Keratinocyte (primary cell): ENCODE measurements at regions not wholly inside any gene's neighbourhood (a gene's known extent, or its start where the extent isn't known, plus 50 kb on each side); places are given as distances from the start of the nearest gene placed in this dataset.

Source experiments
- DNase-seq: peaks from one replicate; pipeline ENCODE4 v3.0.0-alpha.2; 2011; ENCODE audit warnings: low read depth, missing footprints, low spot score
- FAIRE-seq: peaks from 2 replicates; lab custom pipeline; 2011; peaks lifted over from hg19 to GRCh38; lab: Jason Lieb, UNC
- H2AFZ ChIP-seq: 2 replicates; pipeline ENCODE4 v1.6.0; 2012; ENCODE audit warnings: low read length, control low read depth, inconsistent platforms; ENCODE audit not compliant: control insufficient read depth
- H3K27ac ChIP-seq: 2 replicates; pipeline ENCODE4 v1.5.1; 2011; ENCODE audit warnings: low read length; ENCODE audit not compliant: control insufficient read depth, insufficient read depth
- H3K27me3 ChIP-seq: 3 replicates; pipeline ENCODE4 v1.6.0; 2011; ENCODE audit warnings: low read length; ENCODE audit not compliant: control insufficient read depth, insufficient read depth; ENCODE audit errors: extremely low read depth
- H3K36me3 ChIP-seq, 2 experiments: 2 replicates in 1 of 2; 3 replicates in 1 of 2; pipeline ENCODE4 v1.5.1; 2011; ENCODE audit warnings: low read length in 2 of 2, mild to moderate bottlenecking in 1 of 2; ENCODE audit not compliant: control insufficient read depth in 2 of 2, insufficient read depth in 2 of 2; ENCODE audit errors: extremely low read depth in 1 of 2
- H3K4me1 ChIP-seq: 3 replicates; pipeline ENCODE4 v1.5.1; 2011; ENCODE audit warnings: low read length; ENCODE audit not compliant: control insufficient read depth, insufficient read depth; ENCODE audit errors: extremely low read depth
- H3K4me2 ChIP-seq: 3 replicates; pipeline ENCODE4 v1.6.0; 2011; ENCODE audit warnings: low read depth, low read length; ENCODE audit not compliant: control insufficient read depth, insufficient read depth; ENCODE audit errors: extremely low read depth
- H3K4me3 ChIP-seq, 3 experiments: fragments of 200-600 bp in 1 of 3; sonication (generic) in 1 of 3; 2 replicates in 2 of 3; 3 replicates in 1 of 3; pipeline ENCODE4 v1.5.1; 2011 to 2016; ENCODE audit warnings: low read length in 3 of 3, mild to moderate bottlenecking in 3 of 3, control low read depth in 2 of 3, inconsistent platforms in 1 of 3, low read depth in 1 of 3, mixed read lengths in 1 of 3, mixed run types in 1 of 3, moderate library complexity in 1 of 3; ENCODE audit not compliant: control insufficient read depth in 2 of 3, insufficient read depth in 2 of 3; ENCODE audit errors: extremely low read depth in 1 of 3
- H3K79me2 ChIP-seq: 2 replicates; pipeline ENCODE4 v1.6.0; 2012; ENCODE audit warnings: low read length; ENCODE audit not compliant: control insufficient read depth, insufficient read depth
- H3K9ac ChIP-seq: 3 replicates; pipeline ENCODE4 v1.6.0; 2011; ENCODE audit warnings: low read length; ENCODE audit not compliant: control insufficient read depth, insufficient read depth; ENCODE audit errors: extremely low read depth
- H3K9me1 ChIP-seq: 3 replicates; pipeline ENCODE4 v1.6.0; 2011; ENCODE audit warnings: low read length; ENCODE audit not compliant: control insufficient read depth, insufficient read depth; ENCODE audit errors: extremely low read depth
- H3K9me3 ChIP-seq: 2 replicates; pipeline ENCODE4 v1.5.1; 2012; ENCODE audit warnings: low read depth, low read length; ENCODE audit not compliant: control insufficient read depth
- H4K20me1 ChIP-seq: 3 replicates; pipeline ENCODE4 v1.6.0; 2011; ENCODE audit warnings: low read length; ENCODE audit not compliant: control insufficient read depth, insufficient read depth; ENCODE audit errors: extremely low read depth
- EZH2 ChIP-seq: IDR thresholded peaks from one replicate; pipeline ENCODE4 v1.6.1; 2012; ENCODE audit warnings: inconsistent platforms, mild to moderate bottlenecking, low read length, moderate library complexity
- dilution Hi-C: fragments of 300-500 bp; cut with MboI; formaldehyde crosslinking; loops from one replicate; pipeline ENCODE4 v1.7.0; 2020; ENCODE audit warnings: low sequenced_read_pairs; ENCODE audit not compliant: extremely low pct_ligation_motif_present
- TF ChIP-seq, protein P1 (sequence below), 3 experiments: IDR thresholded peaks in 1 of 3; conservative IDR thresholded peaks in 1 of 3; optimal IDR thresholded peaks in 1 of 3; 2 replicates in 2 of 3; 3 replicates in 1 of 3; pipeline versions ENCODE3 to v1.5.1; 2011; ENCODE audit warnings: low read length in 3 of 3, mild to moderate bottlenecking in 3 of 3, moderate library complexity in 2 of 3, control low read depth in 1 of 3, inconsistent platforms in 1 of 3; ENCODE audit not compliant: insufficient read depth in 2 of 3; ENCODE audit errors: extremely low read depth in 1 of 3

DNA sequence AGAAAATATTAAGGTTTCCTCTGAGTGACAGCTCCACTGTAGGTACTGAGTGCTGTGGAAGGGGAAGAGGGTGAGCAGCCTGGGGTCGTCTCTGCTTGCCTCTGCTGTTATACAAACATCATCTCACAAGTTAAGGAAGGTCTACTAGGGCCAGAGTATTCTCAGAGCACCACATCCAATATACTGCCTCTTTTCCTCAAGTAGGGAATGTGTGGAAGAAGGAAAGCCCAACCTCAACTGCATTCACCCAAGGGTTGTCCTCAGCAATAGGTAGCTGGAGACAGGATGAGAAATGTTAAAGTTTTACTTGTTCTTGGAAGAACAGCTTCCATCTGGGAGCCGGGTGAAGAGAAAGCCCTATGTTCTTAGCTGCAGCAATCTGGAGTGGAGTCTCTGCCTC is 1062.3 kb upstream of the CDH10 start:
- dilution Hi-C loops = no loop called here
- FAIRE-seq = no peak

DNA sequence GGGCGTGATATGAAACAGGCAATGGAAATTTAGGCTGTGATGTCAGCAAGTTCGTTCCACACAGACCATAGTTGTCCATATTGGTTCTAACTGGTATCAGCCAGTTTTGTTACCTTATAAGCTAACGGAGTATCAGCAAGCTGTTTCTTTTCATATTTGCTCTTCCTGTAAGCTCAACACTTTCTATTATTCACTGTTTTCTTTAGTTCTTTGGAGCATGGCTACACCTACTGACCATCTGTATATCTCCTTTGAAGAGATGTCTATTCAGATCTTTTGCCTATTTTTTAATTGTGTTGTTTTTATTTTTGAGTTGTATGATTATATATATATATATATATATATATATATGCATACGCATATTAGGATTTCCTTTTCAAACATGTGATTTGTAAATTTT is 1057.2 kb upstream of the CDH10 start:
- H2AFZ ChIP-seq = no peak overlapping the region
- H3K9me1 ChIP-seq = no peaks in the 10 kb centered on the region
- no peaks in the 10 kb centered on the region for H3K9me3 ChIP-seq
- H4K20me1 ChIP-seq = no peaks in the 10 kb centered on the region
- no peaks in the 10 kb centered on the region for H3K27me3 ChIP-seq
- H3K27ac ChIP-seq = no peak overlapping the region
- no peak overlapping the region for H3K9ac ChIP-seq
- no peaks in the 10 kb centered on the region for H3K4me1 ChIP-seq
- dilution Hi-C loops = no loop called here
- H3K4me3 ChIP-seq = no peak overlapping the region
- no peak for FAIRE-seq
- H3K4me2 ChIP-seq = no peak overlapping the region
- H3K36me3 ChIP-seq = no peaks in the 10 kb centered on the region
- TF ChIP-seq, protein P1, sequence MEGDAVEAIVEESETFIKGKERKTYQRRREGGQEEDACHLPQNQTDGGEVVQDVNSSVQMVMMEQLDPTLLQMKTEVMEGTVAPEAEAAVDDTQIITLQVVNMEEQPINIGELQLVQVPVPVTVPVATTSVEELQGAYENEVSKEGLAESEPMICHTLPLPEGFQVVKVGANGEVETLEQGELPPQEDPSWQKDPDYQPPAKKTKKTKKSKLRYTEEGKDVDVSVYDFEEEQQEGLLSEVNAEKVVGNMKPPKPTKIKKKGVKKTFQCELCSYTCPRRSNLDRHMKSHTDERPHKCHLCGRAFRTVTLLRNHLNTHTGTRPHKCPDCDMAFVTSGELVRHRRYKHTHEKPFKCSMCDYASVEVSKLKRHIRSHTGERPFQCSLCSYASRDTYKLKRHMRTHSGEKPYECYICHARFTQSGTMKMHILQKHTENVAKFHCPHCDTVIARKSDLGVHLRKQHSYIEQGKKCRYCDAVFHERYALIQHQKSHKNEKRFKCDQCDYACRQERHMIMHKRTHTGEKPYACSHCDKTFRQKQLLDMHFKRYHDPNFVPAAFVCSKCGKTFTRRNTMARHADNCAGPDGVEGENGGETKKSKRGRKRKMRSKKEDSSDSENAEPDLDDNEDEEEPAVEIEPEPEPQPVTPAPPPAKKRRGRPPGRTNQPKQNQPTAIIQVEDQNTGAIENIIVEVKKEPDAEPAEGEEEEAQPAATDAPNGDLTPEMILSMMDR (optimal IDR thresholded peaks at IDR 0.05 in 1 of 3, IDR thresholded peaks at IDR 0.05 in 1 of 3, conservative IDR thresholded peaks at IDR 0.05 in 1 of 3; ENCODE audit: extremely low read depth in 1 of 3, insufficient read depth in 2 of 3, low read length in 3 of 3) = no peak
- TF ChIP-seq EZH2 = no peak
- no peaks in the 10 kb centered on the region for H3K79me2 ChIP-seq
- no peak for DNase-seq

More for the DNA sequence above, 1062.3 kb upstream of the CDH10 start:
- no peak overlapping the region for H2AFZ ChIP-seq
- no peak for TF ChIP-seq EZH2
- TF ChIP-seq, protein P1 (optimal IDR thresholded peaks at IDR 0.05 in 1 of 3, IDR thresholded peaks at IDR 0.05 in 1 of 3, conservative IDR thresholded peaks at IDR 0.05 in 1 of 3; ENCODE audit: extremely low read depth in 1 of 3, insufficient read depth in 2 of 3, low read length in 3 of 3) = no peak
- no peaks in the 10 kb centered on the region for H3K9me3 ChIP-seq
- no peaks in the 10 kb centered on the region for H3K4me1 ChIP-seq
- DNase-seq = no peak
- no peaks in the 10 kb centered on the region for H3K9me1 ChIP-seq
- no peak overlapping the region for H3K4me2 ChIP-seq
- H3K27me3 ChIP-seq = no peaks in the 10 kb centered on the region
- H3K27ac ChIP-seq = no peak overlapping the region
- H3K36me3 ChIP-seq = no peaks in the 10 kb centered on the region
- H4K20me1 ChIP-seq = no peaks in the 10 kb centered on the region
- no peak overlapping the region for H3K4me3 ChIP-seq
- no peak overlapping the region for H3K9ac ChIP-seq
- H3K79me2 ChIP-seq = no peaks in the 10 kb centered on the region
